Stimulated activated naive B cell treated with anti-CD40 and anti-IgM and Interleukin-4, amounts not matched to agents 10 μg/mL and 1 μg/mL and 100 μg/mL, for 72 hours (primary cell): ENCODE measurements at regions not wholly inside any gene's neighbourhood (a gene's known extent, or its start where the extent isn't known, plus 50 kb on each side); places are given as distances from the start of the nearest gene placed in this dataset.
A peak's percentile ranks its signal among the peaks of the same experiment; 100 is the strongest.

Experiments
- ATAC-seq, 2 donors: fragments of 150-1000 bp; cut with Tn5 transposase; replicated peaks; 2 replicates each; pipeline ENCODE4 v1.10.0; 2021; ENCODE audit warnings: moderate library complexity in 1 of 2
- DNase-seq: peaks from one replicate; pipeline ENCODE4 v3.0.0; 2021
- H3K27ac Mint-ChIP-seq: one replicate; pipeline ENCODE4 v1.8.0; 2022; ENCODE audit warnings: mild to moderate bottlenecking, mixed read lengths
- H3K27me3 Mint-ChIP-seq, 2 donors: one replicate each; pipeline ENCODE4 v1.8.0; 2022; ENCODE audit warnings: mixed read lengths in 2 of 2
- H3K36me3 Mint-ChIP-seq, 2 donors: one replicate each; pipeline ENCODE4 v1.8.0; 2022; ENCODE audit warnings: mixed read lengths in 2 of 2, mild to moderate bottlenecking in 1 of 2
- H3K4me1 Mint-ChIP-seq, 2 donors: one replicate each; pipeline ENCODE4 v1.8.0; 2022; ENCODE audit warnings: mixed read lengths in 2 of 2, mild to moderate bottlenecking in 1 of 2
- H3K4me3 Mint-ChIP-seq, 2 donors: one replicate each; pipeline ENCODE4 v1.8.0; 2022; ENCODE audit warnings: mild to moderate bottlenecking in 2 of 2, mixed read lengths in 2 of 2, moderate library complexity in 1 of 2
- H3K9me3 Mint-ChIP-seq, 2 donors: one replicate each; pipeline ENCODE4 v1.8.0; 2022; ENCODE audit warnings: mixed read lengths in 2 of 2, mild to moderate bottlenecking in 1 of 2

DNA sequence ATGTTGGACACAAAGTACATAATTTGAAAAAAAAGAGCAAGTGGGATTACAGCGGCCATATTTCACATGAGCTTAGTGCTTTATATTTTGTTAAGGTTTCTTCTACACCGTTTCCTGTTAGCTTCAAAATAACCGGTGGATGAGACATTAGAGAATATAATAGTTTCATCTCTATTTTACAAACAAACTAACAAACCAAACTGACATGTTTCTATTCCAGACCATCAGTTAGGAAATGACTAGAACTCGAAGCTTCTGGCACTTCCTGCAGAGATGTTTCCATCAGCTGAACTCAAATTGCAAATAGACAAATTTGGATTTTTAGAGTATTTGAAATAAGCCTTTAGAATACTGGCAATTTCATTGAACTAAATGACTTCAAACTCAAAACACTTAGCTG lies 86.5 kb downstream of the MTRR start:
- no peak overlapping the region for H3K4me3 Mint-ChIP-seq
- ATAC-seq (no peak), DNase-seq (no peak)
- no peak overlapping the region for H3K27ac Mint-ChIP-seq
- no peaks in the 10 kb centered on the region for H3K27me3 Mint-ChIP-seq
- peaks cover 2 to 4% of the 10 kb centered on the region in 2 donors for H3K9me3 Mint-ChIP-seq
- peaks cover 0 to 5% of the 10 kb centered on the region in 2 donors for H3K4me1 Mint-ChIP-seq
- H3K36me3 Mint-ChIP-seq: no peaks in the 10 kb centered on the region

DNA sequence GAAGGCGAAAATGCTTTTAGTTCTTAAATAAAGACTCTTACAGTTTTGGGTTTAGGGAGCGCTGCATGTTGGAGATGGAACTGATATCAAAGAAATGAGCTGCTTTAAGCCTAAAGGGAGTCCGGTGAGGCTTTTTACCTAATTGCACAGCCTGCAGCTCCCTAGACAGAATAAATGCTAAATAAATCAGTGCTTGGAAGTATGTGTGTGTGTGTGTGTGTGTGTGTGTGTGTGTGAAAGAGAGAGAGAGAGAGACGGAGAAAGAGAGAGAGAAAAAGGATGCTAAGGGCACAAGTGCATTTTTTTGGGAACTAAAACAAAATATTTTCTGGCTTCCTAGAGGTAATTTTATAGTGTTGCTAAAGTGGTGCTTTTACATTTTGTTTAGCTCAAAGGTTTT lies 88.4 kb downstream of the MTRR start:
- no peak for DNase-seq
- H3K4me1 Mint-ChIP-seq: peaks cover 0 to 5% of the 10 kb centered on the region in 2 donors
- no peak for ATAC-seq
- H3K36me3 Mint-ChIP-seq: no peaks in the 10 kb centered on the region
- no peak overlapping the region for H3K27ac Mint-ChIP-seq
- no peak overlapping the region for H3K4me3 Mint-ChIP-seq
- no peaks in the 10 kb centered on the region for H3K27me3 Mint-ChIP-seq
- peaks cover 0 to 2% of the 10 kb centered on the region in 2 donors for H3K9me3 Mint-ChIP-seq

DNA sequence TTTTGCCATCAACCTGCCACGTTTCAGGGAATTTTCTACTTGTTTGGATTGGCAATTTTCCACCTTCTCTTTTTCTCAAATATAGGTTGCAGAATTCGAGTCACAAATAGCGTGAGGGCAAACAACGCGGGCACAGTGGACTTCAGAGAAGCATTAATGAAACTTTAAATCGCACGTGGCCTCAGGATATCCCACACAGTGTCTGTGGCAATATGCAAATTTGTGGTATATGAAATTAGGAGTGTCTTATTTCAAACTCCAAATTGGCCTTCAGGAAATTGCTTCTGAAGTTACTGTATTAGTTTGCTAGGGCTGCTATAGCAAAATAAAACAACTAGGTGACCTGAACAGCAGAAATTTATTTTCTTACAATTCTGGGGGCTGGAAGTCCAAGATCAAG lies 91.2 kb downstream of the MTRR start:
- Mint-ChIP-seq H3K36me3 (no peaks in the 10 kb centered on the region), H3K27me3 (no peaks in the 10 kb centered on the region), H3K27ac (no peak overlapping the region), H3K4me1 (peaks cover 0 to 5% of the 10 kb centered on the region in 2 donors), H3K4me3 (no peak overlapping the region), H3K9me3 (peaks cover 0 to 2% of the 10 kb centered on the region in 2 donors)
- DNase-seq: no peak
- no peak for ATAC-seq

DNA sequence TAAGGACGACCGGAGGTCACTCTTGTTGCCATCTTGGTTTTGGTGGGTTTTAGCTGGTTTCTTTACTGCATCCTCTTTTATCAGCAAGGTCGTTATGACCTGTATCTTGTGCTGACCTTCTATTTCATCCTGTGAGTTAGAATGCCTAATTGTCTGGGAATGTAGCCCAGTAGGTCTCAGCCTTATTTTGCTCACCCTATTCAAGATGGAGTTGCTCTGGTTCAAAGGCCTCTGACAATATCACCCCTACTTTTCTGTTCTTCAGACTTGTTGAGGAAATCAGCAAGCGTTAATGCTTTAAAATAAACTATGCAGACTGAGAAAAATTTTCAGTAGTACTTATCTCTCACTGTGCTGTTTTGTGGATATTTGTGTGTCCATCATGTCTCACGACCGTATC lies 92.6 kb downstream of the MTRR start:
- Mint-ChIP-seq H3K27ac (no peak overlapping the region), H3K36me3 (no peaks in the 10 kb centered on the region), H3K27me3 (no peaks in the 10 kb centered on the region), H3K4me3 (no peak overlapping the region), H3K9me3 (peaks cover 0 to 1% of the 10 kb centered on the region in 2 donors), H3K4me1 (peaks cover 0 to 5% of the 10 kb centered on the region in 2 donors)
- no peak for ATAC-seq
- no peak for DNase-seq

DNA sequence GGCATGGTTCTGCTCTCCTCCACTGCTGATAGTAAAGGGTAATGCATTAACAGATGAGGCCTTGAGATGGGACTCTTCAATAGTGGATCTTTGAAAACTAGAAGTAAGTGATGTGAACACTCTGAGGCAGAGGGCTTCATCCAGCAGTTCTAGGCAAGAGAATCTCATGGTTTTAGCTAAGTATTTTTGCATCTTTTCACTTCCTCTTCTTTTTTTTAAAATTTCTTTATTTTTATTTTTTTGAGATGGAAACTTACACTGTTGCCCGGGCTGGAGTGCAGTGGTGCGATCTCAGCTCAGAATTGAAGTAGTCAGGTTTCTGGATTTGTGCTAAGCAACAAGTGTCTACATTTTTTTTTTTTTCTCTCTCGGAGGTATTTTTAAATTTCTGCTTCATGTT lies 101.9 kb downstream of the MTRR start:
- peak; percentile 83 to 86 for ATAC-seq
- peaks cover 10 to 13% of the 10 kb centered on the region in 2 donors for H3K4me1 Mint-ChIP-seq
- no peaks in the 10 kb centered on the region for H3K36me3 Mint-ChIP-seq
- no peaks in the 10 kb centered on the region for H3K27me3 Mint-ChIP-seq
- peak; percentile 11 for DNase-seq
- H3K4me3 Mint-ChIP-seq: peak overlapping the region; percentile 37 to 52
- H3K27ac Mint-ChIP-seq: peak overlapping the region; percentile 10
- peaks cover 0 to 1% of the 10 kb centered on the region in 2 donors for H3K9me3 Mint-ChIP-seq

DNA sequence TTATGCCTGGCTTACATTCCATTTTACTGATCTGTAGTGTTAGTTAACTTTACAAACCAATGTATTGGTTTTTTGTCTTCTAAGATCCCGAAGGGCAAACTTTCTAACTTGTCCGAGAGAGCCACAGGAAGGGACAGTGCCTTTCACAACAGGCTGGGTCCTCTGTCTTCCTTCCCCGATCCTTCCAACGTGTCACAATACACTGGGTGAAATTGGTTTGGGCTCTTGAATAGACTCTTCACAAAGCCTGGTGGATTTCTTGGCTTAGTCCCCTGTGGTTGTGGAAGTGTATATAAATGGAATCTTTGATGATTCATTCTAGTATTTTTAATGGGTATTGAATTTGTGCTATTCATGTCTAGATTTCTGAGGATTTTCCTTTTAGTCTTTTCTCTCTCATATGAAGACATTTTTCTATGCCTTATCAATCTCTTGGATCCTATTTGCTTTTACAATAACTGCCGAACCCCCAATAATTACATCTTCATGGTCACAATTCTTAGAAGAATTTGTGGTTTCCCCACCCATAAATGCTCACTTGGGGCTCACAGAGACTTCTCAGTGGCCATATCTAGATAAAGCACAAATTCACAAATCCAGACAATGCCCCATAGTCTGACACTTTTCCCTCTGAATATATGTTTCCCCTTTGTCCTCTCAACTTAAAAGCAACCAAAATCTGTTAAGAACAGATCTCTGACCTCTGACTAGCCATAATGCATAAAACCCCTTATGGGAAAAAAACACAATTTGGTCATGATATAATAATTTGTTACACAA lies 107.7 kb downstream of the MTRR start:
- H3K36me3 Mint-ChIP-seq: no peaks in the 10 kb centered on the region

DNA sequence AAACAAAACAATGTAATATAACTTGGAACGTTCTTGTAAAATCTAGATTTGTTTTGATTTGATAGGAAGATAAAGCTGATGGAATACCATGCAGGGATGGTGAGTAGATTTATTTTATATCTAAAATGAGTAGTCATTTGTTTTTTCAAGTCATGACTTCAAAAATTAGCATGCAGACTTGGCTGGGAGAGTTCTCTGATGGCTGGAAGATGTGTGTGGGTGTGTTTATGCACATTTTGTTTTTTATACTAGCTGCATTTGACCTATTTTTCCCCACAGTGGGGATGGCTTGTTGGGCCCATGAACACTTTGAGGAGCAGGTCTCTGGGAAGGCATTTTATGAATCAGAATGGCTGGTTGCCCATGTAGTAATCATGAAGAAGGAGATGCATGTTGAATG lies 109.2 kb downstream of the MTRR start:
- H3K27ac Mint-ChIP-seq: no peak overlapping the region
- no peak overlapping the region for H3K4me3 Mint-ChIP-seq
- DNase-seq (no peak), ATAC-seq (no peak)
- H3K9me3 Mint-ChIP-seq: peaks cover 0 to 3% of the 10 kb centered on the region in 2 donors
- H3K36me3 Mint-ChIP-seq: no peaks in the 10 kb centered on the region
- H3K27me3 Mint-ChIP-seq: peaks cover 0 to 15% of the 10 kb centered on the region in 2 donors
- H3K4me1 Mint-ChIP-seq: peaks cover 0 to 2% of the 10 kb centered on the region in 2 donors

More for the DNA sequence above, 107.7 kb downstream of the MTRR start:
- ATAC-seq: no peak
- Mint-ChIP-seq H3K27ac (no peak overlapping the region), H3K4me3 (no peak overlapping the region), H3K27me3 (peaks cover 0 to 15% of the 10 kb centered on the region in 2 donors), H3K4me1 (peaks cover under 1 to 4% of the 10 kb centered on the region in 2 donors), H3K9me3 (peaks cover 0 to 3% of the 10 kb centered on the region in 2 donors)
- no peak for DNase-seq

DNA sequence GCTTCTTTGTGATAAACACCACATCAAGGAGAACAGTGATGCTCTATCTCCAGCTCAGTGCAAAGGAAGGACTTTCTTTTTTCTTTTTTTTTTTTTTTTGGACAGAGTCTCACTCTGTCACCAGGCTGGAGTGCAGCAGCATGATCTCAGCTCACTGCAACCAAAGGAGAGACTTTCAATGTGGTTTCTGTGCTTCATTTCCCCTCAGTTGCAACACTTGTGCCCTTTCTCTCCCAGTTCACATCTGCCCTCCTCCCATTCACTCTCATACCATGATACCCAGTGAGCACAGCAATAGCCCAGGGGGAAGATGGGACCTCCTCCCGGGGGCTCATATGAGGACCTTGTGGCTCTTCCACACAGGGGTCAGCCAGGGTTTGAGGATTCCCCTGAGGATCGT lies 110.0 kb downstream of the MTRR start:
- H3K4me3 Mint-ChIP-seq: no peak overlapping the region
- no peak overlapping the region for H3K27ac Mint-ChIP-seq
- H3K36me3 Mint-ChIP-seq: no peaks in the 10 kb centered on the region
- no peak for DNase-seq
- H3K27me3 Mint-ChIP-seq: peaks cover 0 to 15% of the 10 kb centered on the region in 2 donors
- peaks cover 0 to 2% of the 10 kb centered on the region in 2 donors for H3K4me1 Mint-ChIP-seq
- peaks cover 0 to 2% of the 10 kb centered on the region in 2 donors for H3K9me3 Mint-ChIP-seq
- no peak for ATAC-seq

DNA sequence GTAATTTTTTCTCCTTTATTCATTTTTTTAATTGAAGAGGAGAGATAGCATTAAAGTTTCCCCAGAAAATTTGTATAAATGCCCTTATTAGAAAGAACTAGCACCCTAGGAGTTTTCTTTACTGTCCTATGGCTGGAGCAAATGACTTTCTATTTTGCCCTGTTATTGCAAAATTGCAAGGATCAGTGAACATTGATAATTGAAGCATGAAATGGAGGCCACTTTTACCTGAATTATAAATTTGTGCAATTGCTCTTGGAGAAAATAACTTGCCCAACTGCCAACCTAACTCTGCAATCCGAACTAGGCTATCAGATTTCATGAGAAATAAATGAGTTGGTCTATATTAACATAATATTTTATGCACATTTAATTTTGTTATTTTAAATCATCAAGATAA lies 111.9 kb downstream of the MTRR start:
- no peak overlapping the region for H3K27ac Mint-ChIP-seq
- H3K4me3 Mint-ChIP-seq: no peak overlapping the region
- peaks cover 0 to 2% of the 10 kb centered on the region in 2 donors for H3K4me1 Mint-ChIP-seq
- ATAC-seq (no peak), DNase-seq (no peak)
- H3K36me3 Mint-ChIP-seq: no peaks in the 10 kb centered on the region
- H3K27me3 Mint-ChIP-seq: peaks cover 0 to 15% of the 10 kb centered on the region in 2 donors
- H3K9me3 Mint-ChIP-seq: peaks cover 0 to 4% of the 10 kb centered on the region in 2 donors

DNA sequence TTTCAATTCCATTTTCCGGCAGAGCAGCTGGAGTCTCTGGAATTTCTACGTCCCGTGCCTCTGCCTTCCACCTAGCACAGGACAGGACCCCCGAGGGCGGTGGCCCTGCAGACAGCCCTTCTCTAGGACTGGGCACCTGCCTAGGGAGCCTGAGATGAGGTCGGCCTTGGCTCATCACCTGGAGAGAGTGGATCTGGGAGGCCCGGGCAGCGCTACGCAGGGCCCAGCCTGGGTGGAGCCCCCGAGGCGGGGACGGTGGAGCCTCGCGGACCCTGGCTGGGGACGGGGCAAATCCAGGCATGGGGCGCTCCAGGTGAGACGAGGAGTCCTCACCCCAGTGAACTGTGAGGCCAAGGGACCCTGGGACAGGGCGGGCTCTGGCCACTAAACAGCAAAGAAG lies 114.5 kb downstream of the MTRR start:
- H3K36me3 Mint-ChIP-seq: no peaks in the 10 kb centered on the region
- ATAC-seq (no peak), DNase-seq (no peak)
- peaks cover 0 to 5% of the 10 kb centered on the region in 2 donors for H3K27me3 Mint-ChIP-seq
- peaks cover 0 to 4% of the 10 kb centered on the region in 2 donors for H3K9me3 Mint-ChIP-seq
- no peak overlapping the region for H3K27ac Mint-ChIP-seq
- H3K4me1 Mint-ChIP-seq: peaks cover 0 to 2% of the 10 kb centered on the region in 2 donors
- H3K4me3 Mint-ChIP-seq: no peak overlapping the region

DNA sequence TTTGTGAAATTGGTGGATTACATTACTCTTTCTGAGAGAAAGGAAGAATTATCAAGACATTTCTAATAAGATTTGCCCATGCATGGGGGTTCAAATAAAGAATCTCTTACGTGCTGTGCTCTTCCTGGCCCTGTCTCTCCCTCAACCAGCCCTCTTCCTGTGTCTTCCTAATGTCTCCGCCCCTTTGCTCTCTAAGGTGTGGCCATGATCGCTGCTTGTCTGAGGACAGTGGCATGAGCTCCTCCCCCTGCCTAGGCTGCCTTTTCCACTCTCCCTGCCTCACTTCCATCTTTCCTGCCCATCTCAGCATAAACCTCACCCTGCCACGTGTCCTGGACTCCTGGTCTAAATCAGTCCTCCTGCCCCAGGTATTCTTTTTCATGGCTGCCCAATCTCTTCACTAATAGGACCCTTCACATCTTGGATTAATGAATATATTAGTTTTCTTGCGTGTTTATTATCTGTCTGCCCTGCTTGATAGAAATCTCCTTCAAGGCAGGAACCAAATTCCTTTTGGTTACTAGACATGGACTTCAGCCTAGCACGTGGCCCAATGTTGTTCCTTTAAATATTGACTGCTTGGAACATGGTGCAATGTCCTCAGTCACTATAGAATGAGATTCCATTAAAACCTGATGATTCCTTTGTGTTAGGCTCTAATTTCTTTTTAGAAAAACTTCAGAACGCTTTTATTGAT lies 122.3 kb downstream of the MTRR start:
- Mint-ChIP-seq H3K4me3 (no peak overlapping the region), H3K4me1 (peaks cover 0 to 2% of the 10 kb centered on the region in 2 donors), H3K27ac (no peak overlapping the region), H3K9me3 (peaks cover 4 to 7% of the 10 kb centered on the region in 2 donors), H3K27me3 (peaks cover 11 to 18% of the 10 kb centered on the region in 2 donors), H3K36me3 (no peaks in the 10 kb centered on the region)
- no peak for DNase-seq
- no peak for ATAC-seq

DNA sequence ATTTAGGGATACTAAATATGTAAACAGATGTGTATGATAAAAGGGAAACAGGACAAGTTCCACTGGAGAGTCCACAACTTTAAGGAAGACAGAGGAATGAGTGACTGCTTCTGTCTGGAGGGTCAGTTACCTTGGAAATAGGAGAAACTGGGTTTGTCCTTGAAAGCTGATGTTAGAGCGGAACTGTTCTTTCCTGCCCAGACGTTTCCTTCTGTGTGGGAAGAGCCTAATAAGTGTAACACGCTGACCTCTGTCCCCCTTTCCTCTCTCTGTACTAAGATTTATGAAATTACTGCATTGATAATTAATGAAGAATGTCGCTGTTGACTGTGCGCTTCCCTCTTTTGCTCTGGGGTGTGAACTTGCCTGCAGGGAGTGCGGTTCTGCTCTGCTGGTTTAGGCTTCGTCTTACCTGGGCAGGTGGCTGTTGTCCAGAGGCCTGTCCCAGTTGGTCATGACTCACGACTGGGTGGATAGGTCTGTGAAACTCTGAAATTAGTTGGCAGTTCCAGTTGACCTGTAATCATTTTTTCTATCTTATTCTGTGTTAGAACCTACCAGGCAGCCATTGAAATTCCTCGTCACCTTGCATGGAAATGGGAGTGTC lies 126.8 kb downstream of the MTRR start:
- ATAC-seq (no peak), DNase-seq (no peak)
- Mint-ChIP-seq H3K9me3 (peaks cover 4 to 14% of the 10 kb centered on the region in 2 donors), H3K27ac (no peak overlapping the region), H3K4me1 (peaks cover 0 to 2% of the 10 kb centered on the region in 2 donors), H3K27me3 (peaks cover 11 to 13% of the 10 kb centered on the region in 2 donors), H3K36me3 (no peaks in the 10 kb centered on the region), H3K4me3 (no peak overlapping the region)

DNA sequence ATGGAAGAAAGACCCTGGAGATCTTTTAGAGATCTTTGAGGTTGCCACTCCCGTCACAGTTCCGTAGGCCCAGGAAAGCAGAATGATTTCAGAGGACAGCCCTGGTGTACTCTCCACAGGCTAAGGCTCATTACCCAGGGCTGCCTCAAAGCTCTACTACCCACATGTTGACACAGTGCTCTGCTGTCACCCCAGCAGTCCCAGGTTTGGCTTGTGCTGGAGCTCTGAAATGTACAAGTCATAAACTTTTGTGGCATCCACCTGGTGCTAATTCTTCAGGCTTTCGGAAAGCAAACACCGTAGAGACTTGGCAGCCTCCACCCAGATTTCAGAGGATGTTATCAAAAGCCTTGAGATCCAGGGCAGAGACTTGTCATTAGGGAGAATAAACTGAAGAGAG lies 136.5 kb downstream of the MTRR start:
- ATAC-seq: no peak
- no peak overlapping the region for H3K4me3 Mint-ChIP-seq
- no peaks in the 10 kb centered on the region for H3K27me3 Mint-ChIP-seq
- no peak for DNase-seq
- no peaks in the 10 kb centered on the region for H3K4me1 Mint-ChIP-seq
- H3K27ac Mint-ChIP-seq: no peak overlapping the region
- H3K36me3 Mint-ChIP-seq: no peaks in the 10 kb centered on the region
- peaks cover 7 to 12% of the 10 kb centered on the region in 2 donors for H3K9me3 Mint-ChIP-seq

DNA sequence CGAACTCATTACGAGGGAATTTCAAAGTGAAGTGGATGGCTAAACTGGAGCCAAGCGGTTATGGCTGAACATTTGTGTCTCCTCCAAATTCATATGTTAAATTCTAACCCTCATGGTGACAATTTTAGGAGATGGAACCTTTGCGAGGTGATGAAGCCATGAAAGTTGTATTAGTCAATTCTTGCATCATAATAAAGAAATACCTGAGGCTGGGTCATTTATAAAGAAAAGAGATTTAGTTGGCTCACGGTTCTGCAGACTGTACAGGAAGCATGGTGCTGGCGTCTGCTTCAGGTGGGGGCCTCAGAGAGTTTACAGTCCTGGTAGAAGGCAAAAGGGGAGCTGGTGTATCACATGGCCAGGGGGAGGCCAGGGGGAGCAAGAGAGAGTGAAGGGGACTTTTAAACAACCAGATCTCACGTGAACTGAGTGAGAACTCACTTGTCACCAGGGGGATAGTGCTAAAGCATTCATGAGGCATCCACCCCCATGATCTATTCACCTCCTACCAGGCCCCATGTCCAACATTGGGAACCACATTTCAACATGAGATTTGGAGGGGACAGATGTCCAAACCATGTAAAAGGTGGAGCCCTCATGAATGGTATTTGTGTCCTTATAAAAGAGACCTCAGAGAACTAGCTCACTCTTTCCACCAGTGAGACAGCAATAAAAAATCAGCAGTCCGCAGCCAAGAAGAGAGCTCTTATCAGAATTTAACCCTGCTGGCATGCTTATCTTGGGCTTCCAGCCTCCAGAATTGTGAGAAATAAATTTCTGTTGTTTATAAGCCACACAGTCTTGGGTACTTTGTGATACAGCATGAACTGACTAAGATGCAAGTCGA lies 143.4 kb downstream of the MTRR start:
- H3K4me1 Mint-ChIP-seq: peaks cover 12 to 16% of the 10 kb centered on the region in 2 donors
- H3K27ac Mint-ChIP-seq: no peak overlapping the region
- H3K36me3 Mint-ChIP-seq: no peaks in the 10 kb centered on the region
- peaks cover 3 to 6% of the 10 kb centered on the region in 2 donors for H3K9me3 Mint-ChIP-seq
- no peak for DNase-seq
- no peak for ATAC-seq
- H3K4me3 Mint-ChIP-seq: no peak overlapping the region
- H3K27me3 Mint-ChIP-seq: no peaks in the 10 kb centered on the region
